ENCODE measurements at regions not wholly inside any gene's neighbourhood (a gene's known extent, or its start where the extent isn't known, plus 50 kb on each side); places are given as distances from the start of the nearest gene placed in this dataset.
A peak's percentile ranks its signal among the peaks of the same experiment; 100 is the strongest.
"Not testable (repeated sequence)": the region's sequence is repeated elsewhere in the genome, so short reads cannot be mapped to it uniquely, and the experiment has no call there.

DNA sequence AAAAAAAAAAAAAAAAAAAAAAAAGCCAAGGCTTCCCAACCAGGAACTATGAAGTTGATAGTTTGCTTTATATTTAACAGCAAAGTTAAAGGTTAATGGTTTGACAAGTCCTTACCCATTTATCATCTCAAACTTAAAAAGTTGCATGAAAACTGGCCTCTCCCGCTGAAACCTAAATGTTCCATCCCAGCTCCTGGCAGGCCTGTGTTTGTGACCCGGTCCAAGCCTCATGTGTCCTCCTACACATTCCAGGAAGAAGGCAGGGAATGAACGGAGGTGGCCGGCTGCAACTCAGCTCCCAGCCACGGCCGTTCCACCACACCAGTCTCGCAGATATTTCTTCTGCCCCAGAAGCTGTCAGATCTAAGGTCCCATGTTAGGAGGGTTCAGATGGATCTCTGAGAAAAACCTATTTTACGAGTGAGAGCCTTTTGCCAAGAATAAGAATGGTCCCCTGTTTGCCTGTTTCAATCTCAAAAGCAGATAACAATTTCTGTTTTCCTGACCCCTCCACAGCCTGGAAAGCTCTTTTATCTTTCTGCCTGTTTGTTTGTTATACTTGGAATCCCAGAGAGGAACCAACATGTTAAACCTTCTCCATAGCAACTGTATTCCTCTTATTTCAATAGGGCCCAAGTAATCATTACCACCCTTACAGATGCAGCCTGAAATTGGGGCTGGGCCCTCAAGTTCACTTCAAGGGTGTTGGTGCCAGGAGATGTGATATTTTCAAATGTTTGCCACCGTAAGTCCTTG, 56.5 kb downstream of the KCTD12 start:
- no peak for DNase-seq (ENCODE audit: low spot score)

GRCh38 chr13:76828316-76828741, 57.9 kb downstream of the KCTD12 start:
- DNase-seq (ENCODE audit: low spot score), result no peak

- no peak for DNase-seq (ENCODE audit: low spot score)
Measured at GRCh38 chr13:76826527-76826926, 59.7 kb downstream of the KCTD12 start.

GRCh38 chr13:76825430-76825829, 60.8 kb downstream of the KCTD12 start:
- no peak for DNase-seq (ENCODE audit: low spot score)

DNA sequence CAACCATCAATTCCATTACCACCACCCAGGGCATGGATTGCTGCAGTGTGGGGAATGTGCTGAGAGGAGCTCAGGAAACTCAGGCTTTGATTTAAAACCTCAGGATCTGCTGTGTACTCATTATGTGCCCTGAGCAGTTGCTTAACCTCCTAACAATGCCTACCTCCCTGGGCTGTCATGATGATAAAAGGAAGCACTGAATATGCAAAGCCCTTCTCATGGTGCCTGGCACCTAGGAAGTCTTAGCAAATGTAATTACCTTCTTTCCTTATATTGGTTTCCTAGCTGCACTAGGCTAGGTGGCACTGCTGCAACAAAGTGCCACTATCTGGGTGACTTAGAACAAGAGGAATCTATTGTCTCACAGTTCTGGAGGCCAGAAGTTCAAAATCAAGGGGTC, 62.2 kb downstream of the KCTD12 start:
- no peak for DNase-seq (ENCODE audit: low spot score)

DNA sequence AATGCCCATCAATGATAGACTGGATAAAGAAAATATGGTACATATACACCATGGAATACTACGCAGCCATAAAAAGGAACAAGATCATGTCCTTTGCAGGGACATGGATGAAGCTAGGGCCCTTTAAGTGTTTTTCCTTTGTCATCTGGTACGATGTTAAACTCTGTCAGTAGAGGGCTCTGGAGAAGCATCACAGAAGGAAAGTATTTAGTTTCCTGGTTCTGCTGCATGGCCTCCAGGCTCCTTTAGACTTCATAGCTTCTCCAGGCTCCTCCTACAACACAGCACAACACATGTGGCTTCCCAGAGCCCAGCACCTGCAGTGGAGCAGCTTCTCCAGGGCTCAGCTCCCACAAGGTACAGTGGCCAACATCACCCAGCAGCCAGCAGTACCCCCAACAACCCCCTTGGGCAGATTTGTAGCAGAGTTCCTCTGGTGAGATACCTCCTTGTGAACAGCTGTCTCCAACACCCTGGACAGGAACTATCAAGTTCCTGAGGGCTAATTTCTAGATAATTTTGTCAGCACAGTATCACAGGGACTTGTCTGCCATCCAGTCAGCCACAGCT, 63.4 kb downstream of the KCTD12 start:
- DNase-seq (ENCODE audit: low spot score), result peak; percentile 31

- not testable (repeated sequence) for DNase-seq (ENCODE audit: low spot score)
Measured at GRCh38 chr13:76821222-76821621, 65.0 kb downstream of the KCTD12 start.

GRCh38 chr13:76820759-76821158, 65.4 kb downstream of the KCTD12 start:
- DNase-seq (ENCODE audit: low spot score), result no peak

DNA sequence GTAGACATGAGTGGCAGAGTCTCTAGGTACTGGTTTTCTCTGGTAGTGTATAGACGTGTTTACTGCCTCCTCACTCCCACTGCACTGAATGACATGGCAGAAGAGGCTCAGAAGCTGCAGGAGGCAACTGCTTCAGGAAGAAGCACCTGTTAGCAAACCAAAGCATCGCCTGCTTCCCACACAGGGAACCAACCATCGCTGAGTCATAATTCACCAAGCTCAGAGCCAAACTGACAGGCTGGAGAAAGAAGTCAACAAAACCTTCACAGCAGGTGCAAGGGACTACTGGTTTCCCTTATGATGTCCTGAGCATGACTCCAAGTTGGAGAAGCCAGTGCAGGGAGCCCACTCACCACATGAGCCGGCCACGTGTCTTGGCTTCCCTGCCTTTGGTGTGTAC, 69.8 kb downstream of the KCTD12 start:
- DNase-seq (ENCODE audit: low spot score), result no peak

DNA sequence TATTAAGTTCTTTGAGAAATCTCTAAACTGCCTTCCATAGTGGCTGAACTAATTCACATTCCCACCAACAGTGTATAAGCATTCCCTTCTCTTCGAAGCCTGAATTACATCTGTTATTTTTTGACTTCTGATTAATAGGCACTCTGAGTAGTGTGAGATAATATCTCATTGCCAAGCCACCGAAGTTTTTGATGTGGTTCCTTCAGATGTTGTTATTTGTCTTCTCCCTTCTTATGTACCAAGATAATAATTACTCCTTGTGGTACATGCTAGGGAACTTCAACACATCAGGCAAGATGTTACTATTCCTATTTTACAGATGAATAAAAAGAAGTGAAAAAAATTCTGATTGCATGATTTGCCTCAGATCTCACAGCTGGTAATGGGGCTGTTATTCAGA, 70.9 kb downstream of the KCTD12 start:
- no peak for DNase-seq (ENCODE audit: low spot score)

DNA sequence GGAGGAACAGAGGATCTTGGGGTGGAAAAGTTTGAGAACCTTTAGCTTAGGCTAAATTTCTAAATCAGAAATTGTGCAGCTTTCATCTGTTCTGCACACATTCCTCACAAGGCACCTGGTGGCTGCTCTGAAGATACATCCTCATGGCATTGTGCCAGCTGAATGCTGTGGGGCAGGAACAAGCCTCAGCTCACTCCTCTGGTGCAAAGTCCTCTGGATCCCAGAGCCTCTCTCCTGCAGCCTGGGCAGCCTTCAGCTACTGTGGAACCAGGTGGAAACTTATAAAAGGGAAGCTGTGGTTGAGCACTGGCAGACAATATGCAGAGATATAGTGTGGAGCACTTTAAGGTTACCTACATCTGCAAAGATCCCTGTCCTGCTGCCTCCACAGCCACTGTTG, 72.3 kb downstream of the KCTD12 start:
- peak; percentile 28 for DNase-seq (ENCODE audit: low spot score)

GRCh38 chr13:76813000-76813691, 73.1 kb downstream of the KCTD12 start:
- no peak for DNase-seq (ENCODE audit: low spot score)

GRCh38 chr13:76812206-76812897, 73.9 kb downstream of the KCTD12 start:
- DNase-seq (ENCODE audit: low spot score), result no peak

GRCh38 chr13:76809389-76809788, 76.8 kb downstream of the KCTD12 start:
- no peak for DNase-seq (ENCODE audit: low spot score)

- no peak for DNase-seq (ENCODE audit: low spot score)
Measured at GRCh38 chr13:76808927-76809326, 77.3 kb downstream of the KCTD12 start.

DNA sequence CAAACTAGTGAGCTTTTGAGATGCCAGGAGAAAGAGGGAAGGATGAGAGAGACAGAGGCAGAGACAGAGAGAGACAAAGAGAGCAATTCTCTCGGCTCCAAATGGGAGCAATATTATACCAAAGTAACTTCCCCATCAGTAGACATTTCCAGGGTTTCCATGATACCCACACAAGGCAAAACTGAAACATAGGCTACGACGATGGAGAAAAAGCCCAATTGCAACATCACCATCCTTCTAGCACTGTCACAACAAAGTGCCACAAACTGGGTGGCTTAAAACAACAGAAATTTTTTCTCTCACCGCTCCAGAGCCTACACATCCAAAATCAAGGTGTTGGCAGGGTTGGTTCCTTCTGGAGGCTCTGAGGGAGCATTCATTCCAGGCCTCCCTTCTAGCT, 81.4 kb downstream of the KCTD12 start:
- no peak for DNase-seq (ENCODE audit: low spot score)

DNA sequence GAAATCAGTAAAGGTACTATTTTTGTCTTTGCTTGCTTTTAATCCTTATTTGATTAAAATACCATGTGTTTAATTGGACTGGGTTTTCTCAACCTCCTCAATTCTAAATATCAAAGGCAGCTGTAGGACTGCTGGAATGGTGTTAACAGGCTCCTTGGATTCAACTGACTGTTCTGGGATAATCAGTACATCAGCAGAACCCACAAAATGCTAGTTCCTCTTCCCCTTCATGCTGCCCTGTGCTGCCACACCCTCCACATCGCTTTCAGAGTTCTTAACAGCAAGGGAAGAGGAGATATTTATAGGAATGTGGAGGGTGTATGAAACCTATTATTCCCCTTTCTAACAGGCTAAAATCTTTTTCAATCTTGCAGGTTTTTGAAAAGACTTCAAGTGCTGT, 82.4 kb downstream of the KCTD12 start:
- DNase-seq (ENCODE audit: low spot score), result no peak

DNA sequence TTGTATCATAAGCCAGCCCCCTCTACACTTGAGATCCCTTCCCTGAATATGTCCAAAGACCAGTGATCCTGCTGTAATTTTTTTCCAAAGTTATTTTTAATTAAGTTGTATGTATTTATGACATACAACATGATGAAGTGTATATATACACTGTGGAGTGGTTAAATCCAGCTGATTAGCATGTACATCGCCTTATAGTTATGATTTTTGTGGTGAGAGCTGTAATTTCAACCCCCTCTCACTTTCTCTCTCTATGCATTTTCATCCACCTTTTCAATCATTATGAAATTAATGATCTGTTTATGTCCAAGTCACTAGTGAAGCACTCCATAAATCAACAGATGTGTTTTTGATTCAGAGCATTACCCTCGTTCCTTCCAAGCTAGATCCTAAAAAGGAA, 85.3 kb downstream of the KCTD12 start:
- no peak for DNase-seq (ENCODE audit: low spot score)

- DNase-seq (ENCODE audit: low spot score), result peak; percentile 37
Measured at GRCh38 chr13:76799696-76800095, 86.5 kb downstream of the KCTD12 start.

GRCh38 chr13:76798037-76798436, 88.2 kb downstream of the KCTD12 start:
- peak; percentile 13 for DNase-seq (ENCODE audit: low spot score)

DNA sequence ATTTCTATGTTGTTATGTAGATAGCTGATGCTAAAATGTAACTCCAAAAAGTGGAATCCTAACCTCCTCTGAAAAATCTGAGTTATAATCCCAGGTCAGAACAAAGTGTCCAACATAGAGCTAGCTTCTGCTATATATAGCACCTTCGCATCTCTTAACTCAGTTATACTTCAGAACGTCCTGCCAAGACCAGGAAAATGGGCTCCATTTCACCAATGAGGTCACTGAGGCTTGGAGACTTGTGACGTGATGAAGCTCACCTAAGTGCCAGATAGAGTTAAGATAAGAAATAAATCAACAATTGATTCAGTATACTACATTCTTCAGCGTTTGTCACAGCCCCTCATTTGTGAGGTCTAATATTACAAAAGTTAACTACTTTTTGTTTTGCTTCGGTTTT, 88.8 kb downstream of the KCTD12 start:
- no peak for DNase-seq (ENCODE audit: low spot score)

- no peak for DNase-seq (ENCODE audit: low spot score)
Measured at GRCh38 chr13:76796851-76797250, 89.4 kb downstream of the KCTD12 start.

All from NAMALWA (cell line).